GM12878 (cell line): ENCODE measurements at regions not wholly inside any gene's neighbourhood (a gene's known extent, or its start where the extent isn't known, plus 50 kb on each side); places are given as distances from the start of the nearest gene placed in this dataset.

Experiments
- BMI1 ChIP-seq: fragments of 450-650 bp; IDR thresholded peaks from 2 replicates; pipeline ENCODE4 v1.6.1; 2016; ENCODE audit warnings: mild to moderate bottlenecking, moderate library complexity, borderline replicate concordance
- EGR1 ChIP-seq, 2 experiments: IDR thresholded peaks; 1 replicate in 1 of 2; 2 replicates in 1 of 2; pipeline ENCODE4 v1.6.1; 2011 to 2012; ENCODE audit warnings: low read depth in 2 of 2, low read length in 2 of 2, borderline replicate concordance in 1 of 2, mild to moderate bottlenecking in 1 of 2, moderate library complexity in 1 of 2
- EP300 ChIP-seq, 2 experiments: fragments of 150-350 bp in 1 of 2; IDR thresholded peaks; 2 replicates each; pipeline ENCODE4 v1.6.1; 2011 to 2012; ENCODE audit warnings: low read depth in 2 of 2, low read length in 2 of 2, borderline replicate concordance in 1 of 2, improper control_type of control experiment in 1 of 2, inconsistent platforms in 1 of 2; ENCODE audit not compliant: control insufficient read depth in 1 of 2
- IKZF2 ChIP-seq, 2 experiments: fragments of 450-650 bp; IDR thresholded peaks; 2 replicates each; pipeline ENCODE4 v1.6.1; 2017; ENCODE audit warnings: mild to moderate bottlenecking in 2 of 2, moderate library complexity in 2 of 2
- NFXL1 ChIP-seq: fragments of 450-650 bp; IDR thresholded peaks from 2 replicates; pipeline ENCODE4 v1.6.1; 2017; ENCODE audit warnings: antibody characterized with exemption, mild to moderate bottlenecking, borderline replicate concordance
- POLR2A ChIP-seq: IDR thresholded peaks from 2 replicates; pipeline ENCODE4 v1.6.1; 2011; ENCODE audit warnings: low read depth, mild to moderate bottlenecking, low read length
- RFX5 ChIP-seq: IDR thresholded peaks from 2 replicates; pipeline ENCODE4 v1.6.1; 2011; ENCODE audit warnings: low read depth, low read length, improper control_type of control experiment
- SIN3A ChIP-seq: IDR thresholded peaks from 2 replicates; pipeline ENCODE4 v1.6.1; 2012; ENCODE audit warnings: low read depth, low read length, improper control_type of control experiment
- SMC3 ChIP-seq: IDR thresholded peaks from 2 replicates; pipeline ENCODE4 v1.6.1; 2011; ENCODE audit warnings: low read length, improper control_type of control experiment, borderline replicate concordance
- ZNF274 ChIP-seq: IDR thresholded peaks from one replicate; pipeline ENCODE4 v1.8.0; 2011; ENCODE audit not compliant: insufficient read length, insufficient read depth
- TF ChIP-seq, protein P1 (sequence below), 3 experiments: IDR thresholded peaks in 2 of 3; conservative IDR thresholded peaks in 1 of 3; 2 replicates each; pipeline ENCODE4 v1.5.1; 2011; ENCODE audit warnings: low read depth in 3 of 3, low read length in 3 of 3, mild to moderate bottlenecking in 3 of 3, control low read depth in 2 of 3, moderate library complexity in 2 of 3, inconsistent platforms in 1 of 3, mixed read lengths in 1 of 3; ENCODE audit not compliant: control insufficient read depth in 2 of 3, insufficient read depth in 1 of 3; ENCODE audit errors: extremely low read depth in 1 of 3
- TF ChIP-seq, protein P2 (sequence below): IDR thresholded peaks from 2 replicates; pipeline ENCODE4 v1.6.1; 2012; ENCODE audit warnings: low read depth, low read length, improper control_type of control experiment

DNA sequence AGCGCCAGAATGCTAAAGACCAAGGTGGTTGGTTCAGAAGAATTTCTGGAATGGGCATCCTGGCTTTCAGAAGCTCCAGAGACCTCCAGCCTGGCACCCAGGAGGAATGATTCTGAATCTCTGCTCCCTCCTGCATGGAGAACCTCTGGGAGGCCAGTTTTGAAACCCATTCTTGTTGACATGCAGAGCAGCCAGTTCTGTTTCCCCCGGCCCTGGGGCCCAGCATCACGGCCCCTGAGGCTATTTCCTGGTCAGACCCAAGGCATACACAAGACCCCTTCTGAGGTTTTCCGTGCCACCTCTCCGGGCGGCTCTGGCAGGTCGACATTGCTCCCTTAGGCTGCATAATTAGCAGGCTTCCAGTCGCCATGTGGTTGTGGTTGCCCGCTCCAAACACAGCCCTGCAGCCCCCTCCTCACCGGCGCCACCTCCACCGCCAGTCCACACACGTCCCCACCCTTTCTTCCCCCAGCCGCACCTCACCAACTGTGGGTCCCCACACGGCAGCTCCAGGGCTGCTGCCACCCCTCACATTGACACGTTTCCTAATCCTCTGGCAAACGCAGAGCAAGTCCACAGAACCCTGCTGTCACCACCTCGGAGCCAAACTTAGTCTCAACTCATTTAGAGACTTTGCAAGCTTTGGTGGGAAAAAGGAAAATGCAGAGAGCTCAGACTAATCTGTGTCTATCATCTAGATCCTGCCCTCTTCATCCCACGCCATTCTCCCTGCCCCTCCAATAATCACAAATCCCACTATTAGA lies 367.1 kb downstream of the SOX9 start:
- TF ChIP-seq, protein P1, sequence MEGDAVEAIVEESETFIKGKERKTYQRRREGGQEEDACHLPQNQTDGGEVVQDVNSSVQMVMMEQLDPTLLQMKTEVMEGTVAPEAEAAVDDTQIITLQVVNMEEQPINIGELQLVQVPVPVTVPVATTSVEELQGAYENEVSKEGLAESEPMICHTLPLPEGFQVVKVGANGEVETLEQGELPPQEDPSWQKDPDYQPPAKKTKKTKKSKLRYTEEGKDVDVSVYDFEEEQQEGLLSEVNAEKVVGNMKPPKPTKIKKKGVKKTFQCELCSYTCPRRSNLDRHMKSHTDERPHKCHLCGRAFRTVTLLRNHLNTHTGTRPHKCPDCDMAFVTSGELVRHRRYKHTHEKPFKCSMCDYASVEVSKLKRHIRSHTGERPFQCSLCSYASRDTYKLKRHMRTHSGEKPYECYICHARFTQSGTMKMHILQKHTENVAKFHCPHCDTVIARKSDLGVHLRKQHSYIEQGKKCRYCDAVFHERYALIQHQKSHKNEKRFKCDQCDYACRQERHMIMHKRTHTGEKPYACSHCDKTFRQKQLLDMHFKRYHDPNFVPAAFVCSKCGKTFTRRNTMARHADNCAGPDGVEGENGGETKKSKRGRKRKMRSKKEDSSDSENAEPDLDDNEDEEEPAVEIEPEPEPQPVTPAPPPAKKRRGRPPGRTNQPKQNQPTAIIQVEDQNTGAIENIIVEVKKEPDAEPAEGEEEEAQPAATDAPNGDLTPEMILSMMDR (IDR thresholded peaks at IDR 0.05 in 2 of 3, conservative IDR thresholded peaks at IDR 0.05 in 1 of 3; ENCODE audit: control insufficient read depth in 2 of 3, extremely low read depth in 1 of 3, insufficient read depth in 1 of 3, low read depth in 3 of 3, low read length in 3 of 3): no peak
- TF ChIP-seq SMC3 (no peak), IKZF2 (IDR thresholded peaks at IDR 0.05) (no peak), EGR1 (IDR thresholded peaks at IDR 0.05; ENCODE audit: borderline replicate concordance in 1 of 2, low read depth in 2 of 2, low read length in 2 of 2) (no peak), ZNF274 (no peak), RFX5 (no peak), BMI1 (no peak), POLR2A (no peak), NFXL1 (no peak), SIN3A (no peak), EP300 (IDR thresholded peaks at IDR 0.05; ENCODE audit: borderline replicate concordance in 1 of 2, control insufficient read depth in 1 of 2, low read depth in 2 of 2, low read length in 2 of 2) (no peak)
- TF ChIP-seq, protein P2, sequence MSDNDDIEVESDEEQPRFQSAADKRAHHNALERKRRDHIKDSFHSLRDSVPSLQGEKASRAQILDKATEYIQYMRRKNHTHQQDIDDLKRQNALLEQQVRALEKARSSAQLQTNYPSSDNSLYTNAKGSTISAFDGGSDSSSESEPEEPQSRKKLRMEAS: no peak
